HEK293 (cell line): ENCODE measurements at regions not wholly inside any gene's neighbourhood (a gene's known extent, or its start where the extent isn't known, plus 50 kb on each side); places are given as distances from the start of the nearest gene placed in this dataset.

Source experiments
- CTCF ChIA-PET: fragments of 350-600 bp; formaldehyde crosslinking; extraction: SDS; loops from one replicate; lab custom pipeline; 2021; ENCODE audit warnings: antibody characterized with exemption; lab: Yijun Ruan, JAX
- POLR2A ChIA-PET: fragments of 300-600 bp; formaldehyde crosslinking; extraction: SDS; loops from one replicate; lab custom pipeline; 2020; ENCODE audit warnings: antibody characterized with exemption, inconsistent platforms; lab: Yijun Ruan, JAX
- H3K27ac ChIP-seq: fragments of 200-500 bp; sonication (Bioruptor generic); 2 replicates; pipeline ENCODE4 v1.5.1; 2014; ENCODE audit warnings: low read depth, low read length, control low read depth, inconsistent platforms; ENCODE audit errors: extremely low read depth
- H3K36me3 ChIP-seq, 2 experiments: fragments of 200-500 bp in 1 of 2; sonication (Bioruptor generic) in 1 of 2; 1 replicate in 1 of 2; 2 replicates in 1 of 2; pipeline ENCODE4 v1.5.1; 2014 to 2017; ENCODE audit warnings: inconsistent platforms in 2 of 2, low read length in 2 of 2; ENCODE audit not compliant: control insufficient read depth in 2 of 2, insufficient read depth in 1 of 2
- H3K4me1 ChIP-seq: fragments of 200-500 bp; sonication (Bioruptor generic); 2 replicates; pipeline ENCODE4 v1.5.1; 2014; ENCODE audit warnings: mild to moderate bottlenecking, low read length, inconsistent platforms; ENCODE audit not compliant: control insufficient read depth, insufficient read depth
- H3K4me3 ChIP-seq: 2 replicates; pipeline ENCODE4 v1.5.1; 2011; ENCODE audit warnings: low read depth, mild to moderate bottlenecking, control low read depth, low read length, moderate library complexity
- H3K9me3 ChIP-seq: fragments of 200-500 bp; sonication (Bioruptor generic); 2 replicates; pipeline ENCODE4 v1.5.1; 2014; ENCODE audit warnings: low read depth, low read length, inconsistent platforms; ENCODE audit not compliant: control insufficient read depth, insufficient read depth
- GFI1B ChIP-seq: fragments of 450-650 bp; formaldehyde crosslinking; IDR thresholded peaks from 2 replicates; pipeline ENCODE4 v1.5.1; 2016; ENCODE audit warnings: missing biosample characterization, missing genetic modification characterization
- GLI2 ChIP-seq: fragments of 450-650 bp; formaldehyde crosslinking; IDR thresholded peaks from 2 replicates; pipeline ENCODE4; 2017; ENCODE audit warnings: missing biosample characterization, missing genetic modification characterization, low read depth, borderline replicate concordance
- KLF10 ChIP-seq: fragments of 450-650 bp; IDR thresholded peaks from 2 replicates; pipeline ENCODE4 v1.5.1; 2018; ENCODE audit warnings: missing biosample characterization, mild to moderate bottlenecking, missing genetic modification characterization
- KLF8 ChIP-seq: fragments of 450-650 bp; formaldehyde crosslinking; IDR thresholded peaks from 2 replicates; pipeline ENCODE4 v1.5.1; 2016; ENCODE audit warnings: missing biosample characterization, missing genetic modification characterization
- MEIS1 ChIP-seq: sonication (generic); formaldehyde crosslinking; IDR thresholded peaks from 2 replicates; pipeline ENCODE4 v1.8.1; 2022; ENCODE audit warnings: missing genetic modification reagents, mild to moderate bottlenecking, borderline replicate concordance
- OVOL3 ChIP-seq: fragments of 450-650 bp; formaldehyde crosslinking; IDR thresholded peaks from 2 replicates; pipeline ENCODE4 v1.5.1; 2016; ENCODE audit warnings: missing biosample characterization, missing genetic modification characterization
- PRDM1 ChIP-seq: fragments of 450-650 bp; formaldehyde crosslinking; IDR thresholded peaks from 2 replicates; pipeline ENCODE4; 2016; ENCODE audit warnings: missing biosample characterization, missing genetic modification characterization
- YY2 ChIP-seq: fragments of 450-650 bp; formaldehyde crosslinking; IDR thresholded peaks from 2 replicates; pipeline ENCODE4 v1.5.1; 2016; ENCODE audit warnings: missing biosample characterization, missing genetic modification characterization
- ZEB2 ChIP-seq: fragments of 450-650 bp; formaldehyde crosslinking; IDR thresholded peaks from 2 replicates; pipeline ENCODE4 v1.5.1; 2016; ENCODE audit warnings: missing biosample characterization, missing genetic modification characterization
- ZNF133 ChIP-seq: fragments of 450-650 bp; formaldehyde crosslinking; IDR thresholded peaks from 2 replicates; pipeline ENCODE4 v1.5.1; 2016; ENCODE audit warnings: missing biosample characterization, missing genetic modification characterization
- ZNF138 ChIP-seq: fragments of 450-650 bp; formaldehyde crosslinking; IDR thresholded peaks from 2 replicates; pipeline ENCODE4 v1.5.1; 2016; ENCODE audit warnings: missing biosample characterization, missing genetic modification characterization, borderline replicate concordance
- ZNF169 ChIP-seq: fragments of 450-650 bp; formaldehyde crosslinking; IDR thresholded peaks from 2 replicates; pipeline ENCODE4 v1.5.1; 2016; ENCODE audit warnings: missing biosample characterization, missing genetic modification characterization
- ZNF175 ChIP-seq: fragments of 450-650 bp; formaldehyde crosslinking; IDR thresholded peaks from 2 replicates; pipeline ENCODE4 v1.5.1; 2016; ENCODE audit warnings: missing biosample characterization, missing genetic modification characterization
- ZNF184 ChIP-seq: fragments of 450-650 bp; IDR thresholded peaks from 2 replicates; pipeline ENCODE4 v1.5.1; 2018; ENCODE audit warnings: missing biosample characterization, mild to moderate bottlenecking, missing genetic modification characterization
- ZNF202 ChIP-seq: fragments of 450-650 bp; formaldehyde crosslinking; IDR thresholded peaks from 2 replicates; pipeline ENCODE4 v1.5.1; 2016; ENCODE audit warnings: missing biosample characterization, missing genetic modification characterization, borderline replicate concordance
- ZNF280C ChIP-seq: fragments of 450-650 bp; formaldehyde crosslinking; IDR thresholded peaks from 2 replicates; pipeline ENCODE4 v1.5.1; 2016; ENCODE audit warnings: missing biosample characterization, missing genetic modification characterization
- ZNF324 ChIP-seq: fragments of 450-650 bp; formaldehyde crosslinking; IDR thresholded peaks from 2 replicates; pipeline ENCODE4 v1.5.1; 2016; ENCODE audit warnings: missing biosample characterization, missing genetic modification characterization
- ZNF335 ChIP-seq: fragments of 450-650 bp; formaldehyde crosslinking; conservative IDR thresholded peaks from 2 replicates; pipeline ENCODE4 v1.5.1; 2016; ENCODE audit warnings: missing biosample characterization, missing genetic modification characterization
- ZNF433 ChIP-seq: fragments of 450-650 bp; formaldehyde crosslinking; IDR thresholded peaks from 2 replicates; pipeline ENCODE4 v1.5.1; 2016; ENCODE audit warnings: missing biosample characterization, missing genetic modification characterization, low read depth
- ZNF548 ChIP-seq: fragments of 450-650 bp; formaldehyde crosslinking; IDR thresholded peaks from 2 replicates; pipeline ENCODE4 v1.5.1; 2016; ENCODE audit warnings: missing biosample characterization, missing genetic modification characterization
- ZNF549 ChIP-seq: fragments of 450-650 bp; IDR thresholded peaks from 2 replicates; pipeline ENCODE4 v1.5.1; 2018; ENCODE audit warnings: missing biosample characterization, missing genetic modification characterization, mild to moderate bottlenecking, inconsistent platforms, moderate library complexity
- ZNF626 ChIP-seq: fragments of 450-650 bp; sonication (Bioruptor Pico); formaldehyde crosslinking; IDR thresholded peaks from 2 replicates; pipeline ENCODE4 v1.5.1; 2018; ENCODE audit warnings: missing biosample characterization, missing genetic modification characterization, inconsistent platforms
- ZNF670 ChIP-seq: fragments of 450-650 bp; formaldehyde crosslinking; IDR thresholded peaks from 2 replicates; pipeline ENCODE4 v1.5.1; 2016; ENCODE audit warnings: missing biosample characterization, missing genetic modification characterization, low read depth
- ZNF777 ChIP-seq: fragments of 450-650 bp; formaldehyde crosslinking; IDR thresholded peaks from 2 replicates; pipeline ENCODE4 v1.5.1; 2017; ENCODE audit warnings: missing biosample characterization, missing genetic modification characterization, borderline replicate concordance
- ZNF830 ChIP-seq: fragments of 450-650 bp; IDR thresholded peaks from 2 replicates; pipeline ENCODE4 v1.5.0; 2018; ENCODE audit warnings: missing biosample characterization, missing genetic modification characterization, low read depth, mild to moderate bottlenecking, moderate library complexity
- TF ChIP-seq, protein P1 (sequence below): fragments of 450-650 bp; formaldehyde crosslinking; IDR thresholded peaks from 2 replicates; pipeline ENCODE4 v1.5.1; 2016; ENCODE audit warnings: missing biosample characterization, missing genetic modification characterization
- TF ChIP-seq, protein P2 (sequence below): IDR thresholded peaks from 2 replicates; pipeline ENCODE4 v1.6.1; 2011; ENCODE audit warnings: mild to moderate bottlenecking, low read depth, low read length, borderline replicate concordance
- TF ChIP-seq, protein P3 (sequence below): fragments of 450-650 bp; formaldehyde crosslinking; IDR thresholded peaks from 2 replicates; pipeline ENCODE4 v1.5.1; 2016; ENCODE audit warnings: missing biosample characterization, missing genetic modification characterization

- TF ChIP-seq, protein P1, sequence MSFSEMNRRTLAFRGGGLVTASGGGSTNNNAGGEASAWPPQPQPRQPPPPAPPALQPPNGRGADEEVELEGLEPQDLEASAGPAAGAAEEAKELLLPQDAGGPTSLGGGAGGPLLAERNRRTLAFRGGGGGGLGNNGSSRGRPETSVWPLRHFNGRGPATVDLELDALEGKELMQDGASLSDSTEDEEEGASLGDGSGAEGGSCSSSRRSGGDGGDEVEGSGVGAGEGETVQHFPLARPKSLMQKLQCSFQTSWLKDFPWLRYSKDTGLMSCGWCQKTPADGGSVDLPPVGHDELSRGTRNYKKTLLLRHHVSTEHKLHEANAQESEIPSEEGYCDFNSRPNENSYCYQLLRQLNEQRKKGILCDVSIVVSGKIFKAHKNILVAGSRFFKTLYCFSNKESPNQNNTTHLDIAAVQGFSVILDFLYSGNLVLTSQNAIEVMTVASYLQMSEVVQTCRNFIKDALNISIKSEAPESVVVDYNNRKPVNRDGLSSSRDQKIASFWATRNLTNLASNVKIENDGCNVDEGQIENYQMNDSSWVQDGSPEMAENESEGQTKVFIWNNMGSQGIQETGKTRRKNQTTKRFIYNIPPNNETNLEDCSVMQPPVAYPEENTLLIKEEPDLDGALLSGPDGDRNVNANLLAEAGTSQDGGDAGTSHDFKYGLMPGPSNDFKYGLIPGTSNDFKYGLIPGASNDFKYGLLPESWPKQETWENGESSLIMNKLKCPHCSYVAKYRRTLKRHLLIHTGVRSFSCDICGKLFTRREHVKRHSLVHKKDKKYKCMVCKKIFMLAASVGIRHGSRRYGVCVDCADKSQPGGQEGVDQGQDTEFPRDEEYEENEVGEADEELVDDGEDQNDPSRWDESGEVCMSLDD, result no peak
- TF ChIP-seq KLF8 (no peak), ZNF549 (tag by site-specific recombination) (no peak), KLF10 (no peak), YY2 (no peak), MEIS1 (CRISPR knock-in tag) (no peak)
- TF ChIP-seq, protein P2, sequence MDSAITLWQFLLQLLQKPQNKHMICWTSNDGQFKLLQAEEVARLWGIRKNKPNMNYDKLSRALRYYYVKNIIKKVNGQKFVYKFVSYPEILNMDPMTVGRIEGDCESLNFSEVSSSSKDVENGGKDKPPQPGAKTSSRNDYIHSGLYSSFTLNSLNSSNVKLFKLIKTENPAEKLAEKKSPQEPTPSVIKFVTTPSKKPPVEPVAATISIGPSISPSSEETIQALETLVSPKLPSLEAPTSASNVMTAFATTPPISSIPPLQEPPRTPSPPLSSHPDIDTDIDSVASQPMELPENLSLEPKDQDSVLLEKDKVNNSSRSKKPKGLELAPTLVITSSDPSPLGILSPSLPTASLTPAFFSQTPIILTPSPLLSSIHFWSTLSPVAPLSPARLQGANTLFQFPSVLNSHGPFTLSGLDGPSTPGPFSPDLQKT, result no peak
- TF ChIP-seq, all 188 proteins: peak for 0
Measured at GRCh38 chr3:152742368-152743347, 92.3 kb upstream of the P2RY1 start (continued).

DNA sequence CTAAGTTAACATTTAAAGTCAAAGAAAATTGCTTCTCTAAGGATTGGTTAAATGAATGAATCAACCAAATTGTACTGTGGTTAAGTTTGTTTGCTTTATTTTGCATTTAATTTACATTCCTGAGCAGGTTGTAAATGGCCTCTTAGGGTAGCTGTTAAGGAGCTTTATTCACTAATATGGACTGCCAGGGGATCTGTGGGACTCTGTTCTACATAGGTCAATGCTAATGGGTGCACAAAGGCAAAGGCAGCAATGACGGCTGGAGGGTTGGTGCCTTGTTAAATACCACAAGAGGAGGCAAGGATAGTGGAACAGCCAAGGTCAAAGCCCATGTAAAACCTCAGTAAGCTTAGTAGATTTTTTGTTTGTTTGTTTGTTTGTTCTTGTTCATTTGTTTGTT is 89.3 kb upstream of the P2RY1 start:
- TF ChIP-seq ZNF175, result no peak
- TF ChIP-seq ZNF138 (tag by site-specific recombination), result no peak
- TF ChIP-seq ZNF184 (tag by site-specific recombination), result no peak
- TF ChIP-seq ZNF324 (tag by site-specific recombination), result no peak
- TF ChIP-seq YY2, result no peak
- no peak for TF ChIP-seq PRDM1 (tag by site-specific recombination)
- no peak for TF ChIP-seq GLI2
- no peak for TF ChIP-seq ZNF777 (tag by site-specific recombination)
- TF ChIP-seq ZNF670 (tag by site-specific recombination), result no peak
- TF ChIP-seq ZNF133 (tag by site-specific recombination), result no peak
- TF ChIP-seq, protein P3, sequence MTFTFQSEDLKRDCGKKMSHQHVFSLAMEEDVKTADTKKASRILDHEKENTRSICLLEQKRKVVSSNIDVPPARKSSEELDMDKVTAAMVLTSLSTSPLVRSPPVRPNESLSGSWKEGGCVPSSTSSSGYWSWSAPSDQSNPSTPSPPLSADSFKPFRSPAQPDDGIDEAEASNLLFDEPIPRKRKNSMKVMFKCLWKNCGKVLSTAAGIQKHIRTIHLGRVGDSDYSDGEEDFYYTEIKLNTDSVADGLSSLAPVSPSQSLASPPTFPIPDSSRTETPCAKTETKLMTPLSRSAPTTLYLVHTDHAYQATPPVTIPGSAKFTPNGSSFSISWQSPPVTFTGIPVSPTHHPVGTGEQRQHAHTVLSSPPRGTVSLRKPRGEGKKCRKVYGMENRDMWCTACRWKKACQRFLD, result no peak
- ChIA-PET POLR2A (no interaction called here), CTCF (interaction anchor here (0.7 kb wide), 1 partner anchor 189 kb away, joined by 4 read pairs; no protein-coding TSS in a partner anchor)
- H3K9me3 ChIP-seq, result no peaks in the 10 kb centered on the region
- no peaks in the 10 kb centered on the region for H3K4me1 ChIP-seq
- no peak overlapping the region for H3K27ac ChIP-seq
- H3K36me3 ChIP-seq, result no peaks in the 10 kb centered on the region
- H3K4me3 ChIP-seq, result no peak overlapping the region

DNA sequence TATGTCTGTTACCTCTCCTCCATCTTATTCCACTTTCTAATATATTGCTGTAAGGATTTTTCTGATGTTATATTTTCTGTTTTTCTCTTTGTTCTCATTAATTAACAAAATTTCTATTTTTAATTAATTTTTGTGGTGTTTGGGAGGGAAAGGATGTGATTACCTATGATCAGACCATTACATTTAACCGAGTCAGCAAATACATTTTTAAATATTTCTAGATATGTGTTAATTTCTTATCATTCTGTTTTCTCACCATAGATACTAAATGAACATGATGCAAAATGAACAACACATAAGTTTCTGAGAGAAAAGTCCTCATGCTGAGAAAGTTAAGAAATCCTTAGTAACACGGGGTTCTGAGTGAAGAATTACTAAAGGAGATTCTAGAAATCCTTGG is 80.6 kb upstream of the P2RY1 start:
- H3K4me3 ChIP-seq, result no peak overlapping the region
- H3K4me1 ChIP-seq, result no peaks in the 10 kb centered on the region
- H3K36me3 ChIP-seq, result no peaks in the 10 kb centered on the region
- no peaks in the 10 kb centered on the region for H3K9me3 ChIP-seq
- CTCF ChIA-PET, result no interaction called here
- no peak overlapping the region for H3K27ac ChIP-seq
- POLR2A ChIA-PET, result no interaction called here
- TF ChIP-seq ZNF202 (tag by site-specific recombination), result no peak
- no peak for TF ChIP-seq GFI1B (tag by site-specific recombination)
- TF ChIP-seq ZNF626 (tag by site-specific recombination), result no peak
- no peak for TF ChIP-seq ZEB2 (tag by site-specific recombination)
- TF ChIP-seq ZNF830 (tag by site-specific recombination), result no peak
- TF ChIP-seq OVOL3 (tag by site-specific recombination), result no peak
- no peak for TF ChIP-seq ZNF433 (tag by site-specific recombination)
- no peak for TF ChIP-seq ZNF335 (tag by site-specific recombination)
- no peak for TF ChIP-seq ZNF548 (tag by site-specific recombination)
- no peak for TF ChIP-seq ZNF169 (tag by site-specific recombination)
- no peak for TF ChIP-seq ZNF280C
